ENCODE measurements at regions not wholly inside any gene's neighbourhood (a gene's known extent, or its start where the extent isn't known, plus 50 kb on each side); places are given as distances from the start of the nearest gene placed in this dataset.
A peak's percentile ranks its signal among the peaks of the same experiment; 100 is the strongest.

- peak; percentile 43 to 47 for DNase-seq
These were observed 98.4 kb downstream of the ZFP36L2 start for GRCh38 chr2:43127941-43128558.

GRCh38 chr2:43127208-43127940, 99.0 kb downstream of the ZFP36L2 start:
- DNase-seq = peak; percentile 95

GRCh38 chr2:43126817-43127207, 99.6 kb downstream of the ZFP36L2 start:
- no peak for DNase-seq

GRCh38 chr2:43125090-43125998, 101.1 kb downstream of the ZFP36L2 start:
- no peak for DNase-seq

- DNase-seq = no peak
These were observed 101.7 kb downstream of the ZFP36L2 start for GRCh38 chr2:43124687-43125057.

- no peak for DNase-seq
These were observed 102.3 kb downstream of the ZFP36L2 start for GRCh38 chr2:43123981-43124686.

- no peak for DNase-seq
These were observed 102.9 kb downstream of the ZFP36L2 start for GRCh38 chr2:43123486-43123885.

- DNase-seq = no peak
These were observed 103.4 kb downstream of the ZFP36L2 start for GRCh38 chr2:43123028-43123427.

- no peak for DNase-seq
These were observed 104.7 kb downstream of the ZFP36L2 start for GRCh38 chr2:43121580-43122314.

- DNase-seq = no peak
These were observed 107.1 kb downstream of the ZFP36L2 start for GRCh38 chr2:43119303-43119702.

GRCh38 chr2:43117521-43118143, 108.8 kb downstream of the ZFP36L2 start:
- DNase-seq = no peak

- DNase-seq = no peak
These were observed 109.4 kb downstream of the ZFP36L2 start for GRCh38 chr2:43116988-43117387.

GRCh38 chr2:43115881-43116280, 110.5 kb downstream of the ZFP36L2 start:
- no peak for DNase-seq

- DNase-seq = no peak
These were observed 112.2 kb downstream of the ZFP36L2 start for GRCh38 chr2:43114210-43114609.

GRCh38 chr2:43111788-43112554, 114.4 kb downstream of the ZFP36L2 start:
- DNase-seq = no peak

- no peak for DNase-seq
These were observed 115.9 kb downstream of the ZFP36L2 start for GRCh38 chr2:43110442-43110871.

- DNase-seq = no peak
These were observed 117.1 kb downstream of the ZFP36L2 start for GRCh38 chr2:43109261-43109743.

- DNase-seq = no peak
These were observed 118.7 kb downstream of the ZFP36L2 start for GRCh38 chr2:43107679-43108078.

GRCh38 chr2:43106559-43107527, 119.6 kb downstream of the ZFP36L2 start:
- no peak for DNase-seq

Data from activated T-cell treated with anti-CD3 and anti-CD28 coated beads, Interleukin-2, amount 50 U/mL, for 48 hours (primary cell).